GM23338 (cell line): ENCODE measurements at regions not wholly inside any gene's neighbourhood (a gene's known extent, or its start where the extent isn't known, plus 50 kb on each side); places are given as distances from the start of the nearest gene placed in this dataset.

Source experiments
- ATAC-seq: fragments of 200-7000 bp; cut with Tn5 transposase; 3 replicates; pipeline ENCODE4 v1.9.1; 2020
- DNase-seq: peaks from one replicate; pipeline ENCODE4 v3.0.0-alpha.2; 2015; ENCODE audit warnings: low spot score
- H2AFZ ChIP-seq: fragments of 200-600 bp; sonication (generic); 2 replicates; pipeline ENCODE4 v1.8.0; 2016; ENCODE audit warnings: antibody characterized with exemption, mild to moderate bottlenecking, moderate library complexity
- H3F3A ChIP-seq: fragments of 200-600 bp; sonication (generic); replicated peaks from 2 replicates; pipeline ENCODE4 v1.8.0; 2017; ENCODE audit warnings: antibody characterized with exemption, mixed run types, low read depth
- H3K27ac ChIP-seq: fragments of 200-600 bp; sonication (generic); 2 replicates; pipeline ENCODE4 v1.6.1; 2016; ENCODE audit warnings: low read depth
- H3K27me3 ChIP-seq: fragments of 200-600 bp; sonication (generic); 2 replicates; pipeline ENCODE4 v1.8.0; 2016; ENCODE audit warnings: mild to moderate bottlenecking, mixed run types, moderate library complexity; ENCODE audit not compliant: insufficient read depth
- H3K36me3 ChIP-seq: fragments of 200-600 bp; sonication (generic); 2 replicates; pipeline ENCODE4 v1.8.0; 2016; ENCODE audit warnings: mild to moderate bottlenecking; ENCODE audit not compliant: insufficient read depth
- H3K4me1 ChIP-seq: fragments of 200-600 bp; sonication (generic); 2 replicates; pipeline ENCODE4 v1.8.0; 2016; ENCODE audit warnings: mild to moderate bottlenecking, moderate library complexity; ENCODE audit not compliant: insufficient read depth
- H3K4me2 ChIP-seq: fragments of 200-600 bp; sonication (generic); 2 replicates; pipeline ENCODE4 v1.7.1; 2017; ENCODE audit warnings: mixed run types
- H3K4me3 ChIP-seq: fragments of 200-600 bp; sonication (generic); 2 replicates; pipeline ENCODE4 v1.6.1; 2016; ENCODE audit warnings: mixed run types
- H3K79me2 ChIP-seq: fragments of 200-600 bp; sonication (generic); replicated peaks from 2 replicates; pipeline ENCODE4 v1.8.0; 2017; ENCODE audit warnings: mild to moderate bottlenecking; ENCODE audit not compliant: insufficient read depth
- H3K9me2 ChIP-seq: fragments of 200-600 bp; sonication (generic); 2 replicates; pipeline ENCODE4 v1.8.0; 2017; ENCODE audit not compliant: insufficient read depth
- H4K20me1 ChIP-seq: fragments of 200-600 bp; sonication (generic); replicated peaks from 2 replicates; pipeline ENCODE4 v1.8.0; 2017; ENCODE audit warnings: mild to moderate bottlenecking; ENCODE audit not compliant: insufficient read depth
- H3K27ac Mint-ChIP-seq: 2 replicates; pipeline ENCODE4 v1.8.0; 2020; ENCODE audit warnings: inconsistent platforms, mild to moderate bottlenecking, moderate library complexity, mixed read lengths
- H3K27me3 Mint-ChIP-seq: 3 replicates; pipeline ENCODE4 v1.8.0; 2022; ENCODE audit warnings: low read depth, mild to moderate bottlenecking, moderate library complexity, mixed read lengths, inconsistent platforms; ENCODE audit not compliant: insufficient read depth, poor library complexity
- H3K36me3 Mint-ChIP-seq: 3 replicates; pipeline ENCODE4 v1.8.0; 2021; ENCODE audit warnings: low read depth, mild to moderate bottlenecking, inconsistent platforms, moderate library complexity, mixed read lengths
- H3K4me1 Mint-ChIP-seq: 3 replicates; pipeline ENCODE4 v1.8.0; 2020; ENCODE audit warnings: mild to moderate bottlenecking, inconsistent platforms, mixed read lengths
- H3K4me3 Mint-ChIP-seq: 3 replicates; pipeline ENCODE4 v1.8.0; 2021; ENCODE audit warnings: moderate library complexity, mild to moderate bottlenecking, inconsistent platforms, mixed read lengths
- H3K9me3 Mint-ChIP-seq: 3 replicates; pipeline ENCODE4 v1.8.0; 2020; ENCODE audit warnings: moderate library complexity, mild to moderate bottlenecking, inconsistent platforms, mixed read lengths
- EZH2 ChIP-seq: fragments of 200-600 bp; sonication (generic); IDR thresholded peaks from one replicate; pipeline ENCODE4 v1.8.0; 2017; ENCODE audit warnings: antibody characterized with exemption, mild to moderate bottlenecking, low read depth; ENCODE audit not compliant: unreplicated experiment
- JUNB ChIP-seq: IDR thresholded peaks from one replicate; pipeline ENCODE4 v1.6.1; 2016; ENCODE audit warnings: antibody characterized with exemption; ENCODE audit not compliant: unreplicated experiment
- NANOG ChIP-seq: IDR thresholded peaks from 2 replicates; pipeline ENCODE4 v1.6.1; 2016; ENCODE audit warnings: antibody characterized with exemption, borderline replicate concordance
- STAT1 ChIP-seq: IDR thresholded peaks from one replicate; pipeline ENCODE4 v1.6.1; 2016; ENCODE audit warnings: antibody characterized with exemption; ENCODE audit not compliant: unreplicated experiment
- ZNF331 ChIP-seq: fragments of 250-450 bp; sonication (Bioruptor Pico); IDR thresholded peaks from 2 replicates; pipeline ENCODE4 v1.5.0; 2020; ENCODE audit warnings: low read depth, mild to moderate bottlenecking, moderate library complexity
- TF ChIP-seq, protein P1 (sequence below), 2 experiments: fragments of 200-600 bp in 1 of 2; sonication (generic) in 1 of 2; conservative IDR thresholded peaks; 2 replicates each; pipeline versions ENCODE4 v1.5.1 to v1.6.1; 2016 to 2017; ENCODE audit warnings: antibody characterized with exemption in 2 of 2, low read depth in 2 of 2, mild to moderate bottlenecking in 2 of 2, moderate library complexity in 1 of 2
- TF ChIP-seq, protein P2 (sequence below): fragments of 250-450 bp; sonication (Bioruptor Pico); IDR thresholded peaks from 2 replicates; pipeline ENCODE4 v1.5.0; 2020; ENCODE audit warnings: mild to moderate bottlenecking, moderate library complexity
- TF ChIP-seq, protein P3 (sequence below): IDR thresholded peaks from one replicate; pipeline ENCODE4 v1.6.1; 2018; ENCODE audit warnings: antibody characterized with exemption; ENCODE audit not compliant: unreplicated experiment

DNA sequence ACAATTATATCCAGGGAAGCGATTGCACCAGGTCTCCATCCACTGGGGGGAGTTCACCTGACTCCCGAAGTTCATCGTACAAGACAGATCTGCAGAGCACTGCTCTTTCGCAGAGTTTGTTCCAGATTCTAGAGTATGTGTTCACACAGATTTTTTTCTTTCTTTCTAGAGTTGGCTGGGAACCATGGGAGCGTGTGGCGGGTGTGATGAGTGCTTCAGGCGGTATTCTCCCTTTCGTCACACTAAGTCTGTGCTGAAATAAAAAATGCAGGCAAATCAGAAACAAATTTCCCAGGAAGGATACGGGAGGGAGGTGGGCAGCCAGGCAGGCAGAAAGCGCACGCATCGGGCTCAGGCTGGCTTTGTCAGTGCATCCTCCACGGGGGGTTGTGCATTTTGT lies 129.8 kb upstream of the SOX11 start:
- no peaks in the 10 kb centered on the region for H3K4me1 Mint-ChIP-seq
- no peaks in the 10 kb centered on the region for H3K27me3 Mint-ChIP-seq
- Histone ChIP-seq H2AFZ (no peak overlapping the region), H4K20me1 (no peaks in the 10 kb centered on the region), H3K79me2 (no peaks in the 10 kb centered on the region), H3F3A (no peaks in the 10 kb centered on the region), H3K4me2 (no peak overlapping the region), H3K36me3 (no peaks in the 10 kb centered on the region), H3K9me2 (no peaks in the 10 kb centered on the region), H3K27ac (no peak overlapping the region), H3K27me3 (no peaks in the 10 kb centered on the region), H3K4me1 (no peaks in the 10 kb centered on the region), H3K4me3 (no peak overlapping the region)
- ATAC-seq (no peak), DNase-seq (no peak)
- no peak overlapping the region for H3K27ac Mint-ChIP-seq
- H3K4me3 Mint-ChIP-seq, result no peak overlapping the region
- peaks cover 60% of the 10 kb centered on the region for H3K9me3 Mint-ChIP-seq
- TF ChIP-seq, protein P1, sequence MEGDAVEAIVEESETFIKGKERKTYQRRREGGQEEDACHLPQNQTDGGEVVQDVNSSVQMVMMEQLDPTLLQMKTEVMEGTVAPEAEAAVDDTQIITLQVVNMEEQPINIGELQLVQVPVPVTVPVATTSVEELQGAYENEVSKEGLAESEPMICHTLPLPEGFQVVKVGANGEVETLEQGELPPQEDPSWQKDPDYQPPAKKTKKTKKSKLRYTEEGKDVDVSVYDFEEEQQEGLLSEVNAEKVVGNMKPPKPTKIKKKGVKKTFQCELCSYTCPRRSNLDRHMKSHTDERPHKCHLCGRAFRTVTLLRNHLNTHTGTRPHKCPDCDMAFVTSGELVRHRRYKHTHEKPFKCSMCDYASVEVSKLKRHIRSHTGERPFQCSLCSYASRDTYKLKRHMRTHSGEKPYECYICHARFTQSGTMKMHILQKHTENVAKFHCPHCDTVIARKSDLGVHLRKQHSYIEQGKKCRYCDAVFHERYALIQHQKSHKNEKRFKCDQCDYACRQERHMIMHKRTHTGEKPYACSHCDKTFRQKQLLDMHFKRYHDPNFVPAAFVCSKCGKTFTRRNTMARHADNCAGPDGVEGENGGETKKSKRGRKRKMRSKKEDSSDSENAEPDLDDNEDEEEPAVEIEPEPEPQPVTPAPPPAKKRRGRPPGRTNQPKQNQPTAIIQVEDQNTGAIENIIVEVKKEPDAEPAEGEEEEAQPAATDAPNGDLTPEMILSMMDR (conservative IDR thresholded peaks at IDR 0.05; ENCODE audit: low read depth in 2 of 2), result no peak
- TF ChIP-seq JUNB, result no peak
- peaks cover 18% of the 10 kb centered on the region; the same call in 2 of the 3 replicates for H3K36me3 Mint-ChIP-seq

DNA sequence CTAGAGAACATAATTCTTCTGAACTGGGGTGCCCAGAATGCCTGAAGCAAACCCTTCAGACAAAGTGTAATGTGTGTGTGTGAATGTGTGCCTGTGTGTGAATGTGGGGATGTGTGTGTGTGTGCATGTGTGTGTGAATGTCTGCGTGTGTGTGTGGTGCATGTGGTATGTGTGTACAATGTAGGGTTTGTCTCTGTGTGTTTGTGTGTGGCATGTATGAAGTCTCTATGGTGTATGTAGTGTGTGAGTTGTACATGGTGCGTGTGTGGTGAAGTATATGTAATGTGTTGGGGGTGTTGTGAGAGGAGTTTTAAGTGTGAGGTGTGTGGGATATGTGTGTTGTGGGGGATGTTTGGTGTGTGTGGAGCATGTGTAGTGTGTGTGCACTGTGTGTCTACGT lies 129.3 kb upstream of the SOX11 start:
- Mint-ChIP-seq H3K4me3 (no peak overlapping the region), H3K27ac (no peak overlapping the region), H3K36me3 (peaks cover 14% of the 10 kb centered on the region; the same call in 2 of the 3 replicates), H3K27me3 (no peaks in the 10 kb centered on the region), H3K4me1 (no peaks in the 10 kb centered on the region; the same call in 2 of the 3 replicates), H3K9me3 (peaks cover 56% of the 10 kb centered on the region)
- Histone ChIP-seq H3K9me2 (no peaks in the 10 kb centered on the region), H4K20me1 (no peaks in the 10 kb centered on the region), H3K27me3 (no peaks in the 10 kb centered on the region), H3F3A (no peaks in the 10 kb centered on the region), H3K79me2 (no peaks in the 10 kb centered on the region), H3K4me2 (no peak overlapping the region), H3K27ac (no peak overlapping the region), H2AFZ (no peak overlapping the region), H3K4me1 (no peaks in the 10 kb centered on the region), H3K4me3 (no peak overlapping the region), H3K36me3 (no peaks in the 10 kb centered on the region)
- ATAC-seq (no peak), DNase-seq (no peak)
- TF ChIP-seq, protein P1 (conservative IDR thresholded peaks at IDR 0.05; ENCODE audit: low read depth in 2 of 2), result no peak
- TF ChIP-seq NANOG (no peak), EZH2 (no peak), ZNF331 (no peak), STAT1 (no peak)
- TF ChIP-seq, protein P2, sequence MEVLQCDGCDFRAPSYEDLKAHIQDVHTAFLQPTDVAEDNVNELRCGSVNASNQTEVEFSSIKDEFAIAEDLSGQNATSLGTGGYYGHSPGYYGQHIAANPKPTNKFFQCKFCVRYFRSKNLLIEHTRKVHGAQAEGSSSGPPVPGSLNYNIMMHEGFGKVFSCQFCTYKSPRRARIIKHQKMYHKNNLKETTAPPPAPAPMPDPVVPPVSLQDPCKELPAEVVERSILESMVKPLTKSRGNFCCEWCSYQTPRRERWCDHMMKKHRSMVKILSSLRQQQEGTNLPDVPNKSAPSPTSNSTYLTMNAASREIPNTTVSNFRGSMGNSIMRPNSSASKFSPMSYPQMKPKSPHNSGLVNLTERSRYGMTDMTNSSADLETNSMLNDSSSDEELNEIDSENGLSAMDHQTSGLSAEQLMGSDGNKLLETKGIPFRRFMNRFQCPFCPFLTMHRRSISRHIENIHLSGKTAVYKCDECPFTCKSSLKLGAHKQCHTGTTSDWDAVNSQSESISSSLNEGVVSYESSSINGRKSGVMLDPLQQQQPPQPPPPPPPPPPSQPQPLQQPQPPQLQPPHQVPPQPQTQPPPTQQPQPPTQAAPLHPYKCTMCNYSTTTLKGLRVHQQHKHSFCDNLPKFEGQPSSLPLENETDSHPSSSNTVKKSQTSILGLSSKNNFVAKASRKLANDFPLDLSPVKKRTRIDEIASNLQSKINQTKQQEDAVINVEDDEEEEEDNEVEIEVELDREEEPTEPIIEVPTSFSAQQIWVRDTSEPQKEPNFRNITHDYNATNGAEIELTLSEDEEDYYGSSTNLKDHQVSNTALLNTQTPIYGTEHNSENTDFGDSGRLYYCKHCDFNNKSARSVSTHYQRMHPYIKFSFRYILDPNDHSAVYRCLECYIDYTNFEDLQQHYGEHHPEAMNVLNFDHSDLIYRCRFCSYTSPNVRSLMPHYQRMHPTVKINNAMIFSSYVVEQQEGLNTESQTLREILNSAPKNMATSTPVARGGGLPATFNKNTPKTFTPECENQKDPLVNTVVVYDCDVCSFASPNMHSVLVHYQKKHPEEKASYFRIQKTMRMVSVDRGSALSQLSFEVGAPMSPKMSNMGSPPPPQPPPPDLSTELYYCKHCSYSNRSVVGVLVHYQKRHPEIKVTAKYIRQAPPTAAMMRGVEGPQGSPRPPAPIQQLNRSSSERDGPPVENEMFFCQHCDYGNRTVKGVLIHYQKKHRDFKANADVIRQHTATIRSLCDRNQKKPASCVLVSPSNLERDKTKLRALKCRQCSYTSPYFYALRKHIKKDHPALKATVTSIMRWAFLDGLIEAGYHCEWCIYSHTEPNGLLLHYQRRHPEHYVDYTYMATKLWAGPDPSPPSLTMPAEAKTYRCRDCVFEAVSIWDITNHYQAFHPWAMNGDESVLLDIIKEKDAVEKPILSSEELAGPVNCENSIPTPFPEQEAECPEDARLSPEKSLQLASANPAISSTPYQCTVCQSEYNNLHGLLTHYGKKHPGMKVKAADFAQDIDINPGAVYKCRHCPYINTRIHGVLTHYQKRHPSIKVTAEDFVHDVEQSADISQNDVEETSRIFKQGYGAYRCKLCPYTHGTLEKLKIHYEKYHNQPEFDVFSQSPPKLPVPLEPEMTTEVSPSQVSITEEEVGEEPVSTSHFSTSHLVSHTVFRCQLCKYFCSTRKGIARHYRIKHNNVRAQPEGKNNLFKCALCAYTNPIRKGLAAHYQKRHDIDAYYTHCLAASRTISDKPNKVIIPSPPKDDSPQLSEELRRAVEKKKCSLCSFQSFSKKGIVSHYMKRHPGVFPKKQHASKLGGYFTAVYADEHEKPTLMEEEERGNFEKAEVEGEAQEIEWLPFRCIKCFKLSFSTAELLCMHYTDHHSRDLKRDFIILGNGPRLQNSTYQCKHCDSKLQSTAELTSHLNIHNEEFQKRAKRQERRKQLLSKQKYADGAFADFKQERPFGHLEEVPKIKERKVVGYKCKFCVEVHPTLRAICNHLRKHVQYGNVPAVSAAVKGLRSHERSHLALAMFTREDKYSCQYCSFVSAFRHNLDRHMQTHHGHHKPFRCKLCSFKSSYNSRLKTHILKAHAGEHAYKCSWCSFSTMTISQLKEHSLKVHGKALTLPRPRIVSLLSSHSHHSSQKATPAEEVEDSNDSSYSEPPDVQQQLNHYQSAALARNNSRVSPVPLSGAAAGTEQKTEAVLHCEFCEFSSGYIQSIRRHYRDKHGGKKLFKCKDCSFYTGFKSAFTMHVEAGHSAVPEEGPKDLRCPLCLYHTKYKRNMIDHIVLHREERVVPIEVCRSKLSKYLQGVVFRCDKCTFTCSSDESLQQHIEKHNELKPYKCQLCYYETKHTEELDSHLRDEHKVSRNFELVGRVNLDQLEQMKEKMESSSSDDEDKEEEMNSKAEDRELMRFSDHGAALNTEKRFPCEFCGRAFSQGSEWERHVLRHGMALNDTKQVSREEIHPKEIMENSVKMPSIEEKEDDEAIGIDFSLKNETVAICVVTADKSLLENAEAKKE (CRISPR knock-in tag), result no peak
- TF ChIP-seq, protein P3, sequence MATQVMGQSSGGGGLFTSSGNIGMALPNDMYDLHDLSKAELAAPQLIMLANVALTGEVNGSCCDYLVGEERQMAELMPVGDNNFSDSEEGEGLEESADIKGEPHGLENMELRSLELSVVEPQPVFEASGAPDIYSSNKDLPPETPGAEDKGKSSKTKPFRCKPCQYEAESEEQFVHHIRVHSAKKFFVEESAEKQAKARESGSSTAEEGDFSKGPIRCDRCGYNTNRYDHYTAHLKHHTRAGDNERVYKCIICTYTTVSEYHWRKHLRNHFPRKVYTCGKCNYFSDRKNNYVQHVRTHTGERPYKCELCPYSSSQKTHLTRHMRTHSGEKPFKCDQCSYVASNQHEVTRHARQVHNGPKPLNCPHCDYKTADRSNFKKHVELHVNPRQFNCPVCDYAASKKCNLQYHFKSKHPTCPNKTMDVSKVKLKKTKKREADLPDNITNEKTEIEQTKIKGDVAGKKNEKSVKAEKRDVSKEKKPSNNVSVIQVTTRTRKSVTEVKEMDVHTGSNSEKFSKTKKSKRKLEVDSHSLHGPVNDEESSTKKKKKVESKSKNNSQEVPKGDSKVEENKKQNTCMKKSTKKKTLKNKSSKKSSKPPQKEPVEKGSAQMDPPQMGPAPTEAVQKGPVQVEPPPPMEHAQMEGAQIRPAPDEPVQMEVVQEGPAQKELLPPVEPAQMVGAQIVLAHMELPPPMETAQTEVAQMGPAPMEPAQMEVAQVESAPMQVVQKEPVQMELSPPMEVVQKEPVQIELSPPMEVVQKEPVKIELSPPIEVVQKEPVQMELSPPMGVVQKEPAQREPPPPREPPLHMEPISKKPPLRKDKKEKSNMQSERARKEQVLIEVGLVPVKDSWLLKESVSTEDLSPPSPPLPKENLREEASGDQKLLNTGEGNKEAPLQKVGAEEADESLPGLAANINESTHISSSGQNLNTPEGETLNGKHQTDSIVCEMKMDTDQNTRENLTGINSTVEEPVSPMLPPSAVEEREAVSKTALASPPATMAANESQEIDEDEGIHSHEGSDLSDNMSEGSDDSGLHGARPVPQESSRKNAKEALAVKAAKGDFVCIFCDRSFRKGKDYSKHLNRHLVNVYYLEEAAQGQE, result no peak
